ENCODE measurements at regions not wholly inside any gene's neighbourhood (a gene's known extent, or its start where the extent isn't known, plus 50 kb on each side); places are given as distances from the start of the nearest gene placed in this dataset.

DNA sequence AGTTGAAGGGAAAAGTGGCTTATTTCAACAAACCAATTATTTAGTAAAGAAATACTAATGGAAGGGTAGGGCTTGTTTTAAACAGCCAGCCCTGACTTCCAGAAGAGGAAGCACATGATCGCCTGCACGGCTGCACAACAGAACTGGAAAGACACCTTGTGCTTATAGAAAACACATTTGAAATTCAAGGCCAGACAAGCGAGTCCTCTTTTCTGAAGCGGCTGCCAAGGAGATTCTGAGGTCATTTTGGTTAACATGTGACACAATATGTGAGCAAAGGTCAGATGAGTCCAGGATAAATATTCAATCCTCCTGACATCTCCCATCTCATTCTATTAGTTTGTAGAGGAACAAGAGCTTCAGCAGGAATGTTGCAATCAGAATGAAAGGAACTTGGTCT is 461.4 kb upstream of the ST8SIA4 start:
- TF ChIP-seq POLR2A (IDR thresholded peaks at IDR 0.05): no peak
- TF ChIP-seq, protein P1, sequence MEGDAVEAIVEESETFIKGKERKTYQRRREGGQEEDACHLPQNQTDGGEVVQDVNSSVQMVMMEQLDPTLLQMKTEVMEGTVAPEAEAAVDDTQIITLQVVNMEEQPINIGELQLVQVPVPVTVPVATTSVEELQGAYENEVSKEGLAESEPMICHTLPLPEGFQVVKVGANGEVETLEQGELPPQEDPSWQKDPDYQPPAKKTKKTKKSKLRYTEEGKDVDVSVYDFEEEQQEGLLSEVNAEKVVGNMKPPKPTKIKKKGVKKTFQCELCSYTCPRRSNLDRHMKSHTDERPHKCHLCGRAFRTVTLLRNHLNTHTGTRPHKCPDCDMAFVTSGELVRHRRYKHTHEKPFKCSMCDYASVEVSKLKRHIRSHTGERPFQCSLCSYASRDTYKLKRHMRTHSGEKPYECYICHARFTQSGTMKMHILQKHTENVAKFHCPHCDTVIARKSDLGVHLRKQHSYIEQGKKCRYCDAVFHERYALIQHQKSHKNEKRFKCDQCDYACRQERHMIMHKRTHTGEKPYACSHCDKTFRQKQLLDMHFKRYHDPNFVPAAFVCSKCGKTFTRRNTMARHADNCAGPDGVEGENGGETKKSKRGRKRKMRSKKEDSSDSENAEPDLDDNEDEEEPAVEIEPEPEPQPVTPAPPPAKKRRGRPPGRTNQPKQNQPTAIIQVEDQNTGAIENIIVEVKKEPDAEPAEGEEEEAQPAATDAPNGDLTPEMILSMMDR (IDR thresholded peaks at IDR 0.05): no peak
- TF ChIP-seq EP300 (IDR thresholded peaks at IDR 0.05): no peak
